ENCODE measurements at regions not wholly inside any gene's neighbourhood (a gene's known extent, or its start where the extent isn't known, plus 50 kb on each side); places are given as distances from the start of the nearest gene placed in this dataset.

- TF ChIP-seq REST (IDR thresholded peaks at IDR 0.05; ENCODE audit: insufficient replicate concordance, low read depth) (no peak), CTCF (IDR thresholded peaks at IDR 0.05; ENCODE audit: insufficient read depth, low read length) (no peak)
Observed at GRCh38 chr13:83298617-83299016, 583.7 kb downstream of the SLITRK1 start.

All from HL-60 (cell line).